Neuronal stem cell (in vitro differentiated cells): ENCODE measurements at regions not wholly inside any gene's neighbourhood (a gene's known extent, or its start where the extent isn't known, plus 50 kb on each side); places are given as distances from the start of the nearest gene placed in this dataset.

Experiments used
- DNase-seq: peaks from one replicate; pipeline ENCODE4 v3.0.0-alpha.2; 2013; ENCODE audit warnings: low spot score
- H2AFZ ChIP-seq: one replicate; pipeline ENCODE4 v1.6.1; 2013; ENCODE audit warnings: mild to moderate bottlenecking, low read length, inconsistent platforms
- H2AK5ac ChIP-seq: 2 replicates; pipeline ENCODE4 v1.6.1; 2013; ENCODE audit warnings: low read depth, mild to moderate bottlenecking, inconsistent platforms, low read length, moderate library complexity, mixed read lengths
- H2BK120ac ChIP-seq: 2 replicates; pipeline ENCODE4 v1.6.1; 2013; ENCODE audit warnings: low read depth, mild to moderate bottlenecking, inconsistent platforms, low read length, moderate library complexity, mixed read lengths
- H2BK12ac ChIP-seq: one replicate; pipeline ENCODE4 v1.6.1; 2013; ENCODE audit warnings: low read length, inconsistent platforms
- H2BK15ac ChIP-seq: 2 replicates; pipeline ENCODE4 v1.6.1; 2013; ENCODE audit warnings: mild to moderate bottlenecking, low read length, inconsistent platforms, mixed read lengths
- H2BK5ac ChIP-seq: one replicate; pipeline ENCODE4 v1.6.1; 2013; ENCODE audit warnings: inconsistent platforms, mild to moderate bottlenecking, low read length, moderate library complexity
- H3K14ac ChIP-seq: one replicate; pipeline ENCODE4 v1.6.1; 2013; ENCODE audit warnings: low read length, inconsistent platforms
- H3K18ac ChIP-seq: 2 replicates; pipeline ENCODE4 v1.6.1; 2013; ENCODE audit warnings: low read length, inconsistent platforms
- H3K23ac ChIP-seq: 2 replicates; pipeline ENCODE4 v1.6.1; 2013; ENCODE audit warnings: low read depth, mild to moderate bottlenecking, mixed read lengths, low read length, inconsistent platforms; ENCODE audit not compliant: poor library complexity
- H3K27ac ChIP-seq: replicated peaks from 3 replicates; pipeline ENCODE4 v1.5.1; 2013; ENCODE audit warnings: low read length, inconsistent platforms
- H3K27me3 ChIP-seq, 3 experiments: 2 replicates each; pipeline ENCODE4 v1.6.1; 2013; ENCODE audit warnings: low read length in 3 of 3, mild to moderate bottlenecking in 2 of 3, inconsistent platforms in 1 of 3, low read depth in 1 of 3, mixed read lengths in 1 of 3, moderate library complexity in 1 of 3; ENCODE audit not compliant: control insufficient read depth in 3 of 3, insufficient read depth in 3 of 3
- H3K36me3 ChIP-seq, 2 donors: replicated peaks in 1 of 2; 2 replicates each; pipeline ENCODE4 v1.6.1; 2013; ENCODE audit warnings: low read length in 2 of 2; ENCODE audit not compliant: control insufficient read depth in 2 of 2, insufficient read depth in 2 of 2
- H3K4ac ChIP-seq: 2 replicates; pipeline ENCODE4 v1.6.1; 2013; ENCODE audit warnings: inconsistent platforms, mild to moderate bottlenecking, low read length, moderate library complexity
- H3K4me1 ChIP-seq, 2 donors: 1 replicate in 1 of 2; 2 replicates in 1 of 2; pipeline ENCODE4 v1.6.1; 2013; ENCODE audit warnings: low read length in 2 of 2, low read depth in 1 of 2; ENCODE audit not compliant: control insufficient read depth in 2 of 2, insufficient read depth in 1 of 2
- H3K4me2 ChIP-seq: one replicate; pipeline ENCODE4 v1.6.1; 2013; ENCODE audit warnings: mild to moderate bottlenecking, low read length, inconsistent platforms; ENCODE audit not compliant: insufficient read depth, poor library complexity, severe bottlenecking
- H3K4me3 ChIP-seq, 2 donors: 2 replicates each; pipeline ENCODE4 v1.5.1; 2013; ENCODE audit warnings: low read length in 2 of 2, mild to moderate bottlenecking in 2 of 2, inconsistent platforms in 1 of 2, moderate library complexity in 1 of 2
- H3K79me1 ChIP-seq: one replicate; pipeline ENCODE4 v1.6.1; 2013; ENCODE audit warnings: low read depth, mild to moderate bottlenecking, inconsistent platforms, low read length, moderate library complexity
- H3K9ac ChIP-seq: one replicate; pipeline ENCODE4 v1.6.1; 2013; ENCODE audit warnings: mild to moderate bottlenecking, low read depth, low read length, inconsistent platforms; ENCODE audit not compliant: poor library complexity
- H3K9me3 ChIP-seq, 2 donors: replicated peaks in 1 of 2; 2 replicates each; pipeline versions ENCODE3 to v1.6.1; 2013; ENCODE audit warnings: low read length in 2 of 2, mild to moderate bottlenecking in 2 of 2, inconsistent platforms in 1 of 2, low read depth in 1 of 2, mixed read lengths in 1 of 2, moderate library complexity in 1 of 2; ENCODE audit not compliant: control insufficient read depth in 2 of 2, insufficient read depth in 1 of 2
- H4K8ac ChIP-seq: one replicate; pipeline ENCODE4 v1.6.1; 2013; ENCODE audit warnings: low read depth, mild to moderate bottlenecking, inconsistent platforms, low read length, moderate library complexity
- H4K91ac ChIP-seq: one replicate; pipeline ENCODE4 v1.6.1; 2013; ENCODE audit warnings: low read length, low read depth, mild to moderate bottlenecking, inconsistent platforms; ENCODE audit not compliant: poor library complexity
- WGBS, 2 donors: extraction: QIAGEN DNeasy Blood & Tissue Kit; methylation state at CpG; one replicate each; pipeline ENCODE4 v1.1.7; 2013; ENCODE audit warnings: missing lambda C conversion rate in 2 of 2, mixed read lengths in 1 of 2; ENCODE audit not compliant: insufficient read length in 2 of 2, insufficient replicate concordance in 1 of 2; ENCODE audit errors: extremely low coverage in 2 of 2; 5-methylcytosine and 5-hydroxymethylcytosine counted together

- Histone ChIP-seq H3K36me3 (no peaks in the 10 kb centered on the region), H4K8ac (no peak overlapping the region), H2BK12ac (no peak overlapping the region), H3K23ac (peak overlapping the region; percentile 26), H3K27me3 (no peaks in the 10 kb centered on the region), H2BK120ac (no peak overlapping the region), H3K18ac (no peak overlapping the region), H3K79me1 (no peaks in the 10 kb centered on the region), H4K91ac (no peak overlapping the region), H3K4me3 (no peak overlapping the region), H3K9ac (no peak overlapping the region), H3K14ac (no peak overlapping the region), H2AK5ac (no peak overlapping the region), H2AFZ (no peak overlapping the region), H3K4ac (no peak overlapping the region), H2BK5ac (no peak overlapping the region), H3K4me2 (no peak overlapping the region), H3K4me1 (peaks cover 0 to 13% of the 10 kb centered on the region in 2 donors), H2BK15ac (no peak overlapping the region), H3K27ac (no peak overlapping the region), H3K9me3 (no peaks in the 10 kb centered on the region)
- no CpG with 5 or more reads among the region's 8 CpGs for WGBS, 2 donors
- no peak for DNase-seq
These were observed 712.3 kb downstream of the PTPRU start for GRCh38 chr1:29948581-29948980.

GRCh38 chr1:29946057-29946456, 709.7 kb downstream of the PTPRU start:
- H2BK15ac ChIP-seq: no peak overlapping the region
- no peaks in the 10 kb centered on the region for H3K9me3 ChIP-seq
- H3K27me3 ChIP-seq: no peaks in the 10 kb centered on the region
- DNase-seq: no peak
- no peaks in the 10 kb centered on the region for H3K36me3 ChIP-seq
- H2BK120ac ChIP-seq: no peak overlapping the region
- no peak overlapping the region for H3K4me2 ChIP-seq
- H3K23ac ChIP-seq: no peak overlapping the region
- no peak overlapping the region for H2BK5ac ChIP-seq
- H3K4me1 ChIP-seq: peaks cover 0 to 13% of the 10 kb centered on the region in 2 donors
- no peak overlapping the region for H4K8ac ChIP-seq
- H3K27ac ChIP-seq: no peak overlapping the region
- H3K18ac ChIP-seq: no peak overlapping the region
- no peak overlapping the region for H4K91ac ChIP-seq
- no peak overlapping the region for H2AK5ac ChIP-seq
- WGBS, 2 donors: no CpG with 5 or more reads among the region's 3 CpGs
- no peak overlapping the region for H2AFZ ChIP-seq
- peak overlapping the region; percentile 10 for H3K14ac ChIP-seq
- H3K79me1 ChIP-seq: no peaks in the 10 kb centered on the region
- no peak overlapping the region for H3K9ac ChIP-seq
- no peak overlapping the region for H2BK12ac ChIP-seq
- H3K4me3 ChIP-seq: no peak overlapping the region
- H3K4ac ChIP-seq: no peak overlapping the region

- DNase-seq: no peak
- Histone ChIP-seq H2BK120ac (no peak overlapping the region), H3K27ac (no peak overlapping the region), H2BK5ac (no peak overlapping the region), H3K4me1 (peaks cover 0 to 13% of the 10 kb centered on the region in 2 donors), H3K4me2 (no peak overlapping the region), H3K18ac (no peak overlapping the region), H3K14ac (no peak overlapping the region), H3K36me3 (no peaks in the 10 kb centered on the region), H3K9me3 (no peaks in the 10 kb centered on the region), H2AFZ (no peak overlapping the region), H2BK12ac (no peak overlapping the region), H2AK5ac (no peak overlapping the region), H3K9ac (no peak overlapping the region), H4K8ac (no peak overlapping the region), H3K79me1 (no peaks in the 10 kb centered on the region), H3K4me3 (no peak overlapping the region), H3K4ac (no peak overlapping the region), H3K27me3 (no peaks in the 10 kb centered on the region), H4K91ac (no peak overlapping the region), H3K23ac (no peak overlapping the region), H2BK15ac (no peak overlapping the region)
- no CpG with 5 or more reads among the region's 10 CpGs for WGBS, 2 donors
These were observed 709.1 kb downstream of the PTPRU start for GRCh38 chr1:29945426-29945825.

GRCh38 chr1:29944253-29944905, 708.1 kb downstream of the PTPRU start:
- H3K9me3 ChIP-seq: no peaks in the 10 kb centered on the region
- peaks cover 0 to 13% of the 10 kb centered on the region in 2 donors for H3K4me1 ChIP-seq
- H3K27ac ChIP-seq: no peak overlapping the region
- H3K79me1 ChIP-seq: no peaks in the 10 kb centered on the region
- no peak overlapping the region for H3K14ac ChIP-seq
- H3K4ac ChIP-seq: no peak overlapping the region
- H4K8ac ChIP-seq: peak overlapping the region; percentile 57
- H2BK15ac ChIP-seq: peak overlapping the region; percentile 84
- H4K91ac ChIP-seq: no peak overlapping the region
- H2AK5ac ChIP-seq: peak overlapping the region; percentile 16
- no peak for DNase-seq
- peak overlapping the region; percentile 70 for H2AFZ ChIP-seq
- H3K18ac ChIP-seq: peak overlapping the region; percentile 89
- H3K9ac ChIP-seq: no peak overlapping the region
- no peak overlapping the region for H3K23ac ChIP-seq
- no peak overlapping the region for H2BK5ac ChIP-seq
- H2BK120ac ChIP-seq: peak overlapping the region; percentile 6
- H3K4me2 ChIP-seq: no peak overlapping the region
- no peaks in the 10 kb centered on the region for H3K27me3 ChIP-seq
- no CpG with 5 or more reads among the region's 15 CpGs for WGBS, 2 donors
- H2BK12ac ChIP-seq: peak overlapping the region; percentile 11
- no peak overlapping the region for H3K4me3 ChIP-seq
- H3K36me3 ChIP-seq: no peaks in the 10 kb centered on the region
